Body of pancreas (tissue), 4 donors: ENCODE measurements at regions not wholly inside any gene's neighbourhood (a gene's known extent, or its start where the extent isn't known, plus 50 kb on each side); places are given as distances from the start of the nearest gene placed in this dataset.

ENCODE experiments used
- POLR2A ChIP-seq, 3 donors: fragments of 450-650 bp; IDR thresholded peaks; one replicate each; pipeline ENCODE4 v1.6.1; 2016; ENCODE audit warnings: antibody characterized with exemption in 3 of 3, mild to moderate bottlenecking in 2 of 3
- TF ChIP-seq, protein P1 (sequence below), 7 experiments: fragments of 450-650 bp in 4 of 7; fragments of 200-600 bp in 3 of 7; sonication (generic) in 3 of 7; IDR thresholded peaks; one replicate each; pipeline ENCODE4 v1.5.1; 2016 to 2019; ENCODE audit warnings: antibody characterized with exemption in 7 of 7

DNA sequence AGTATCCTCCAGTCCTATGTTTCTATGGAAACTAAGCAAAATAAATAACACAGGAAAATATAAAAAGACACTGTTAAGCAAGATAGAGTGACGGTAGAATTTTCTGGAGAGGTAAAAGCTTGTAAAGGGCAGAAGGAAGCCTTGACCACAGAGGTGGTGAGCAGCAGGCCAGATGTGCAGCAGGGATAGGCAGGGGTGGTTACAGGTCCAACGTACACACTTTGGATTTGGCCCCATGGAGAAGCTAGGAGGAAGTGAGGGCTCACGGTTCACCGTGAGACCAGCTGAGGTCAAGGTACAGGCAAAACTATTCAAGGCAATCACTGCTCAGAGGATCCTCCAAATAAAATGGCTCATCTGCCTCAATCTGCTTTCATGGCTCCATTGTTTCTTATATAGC, 242.8 kb downstream of the B3GLCT start:
- TF ChIP-seq, protein P1, sequence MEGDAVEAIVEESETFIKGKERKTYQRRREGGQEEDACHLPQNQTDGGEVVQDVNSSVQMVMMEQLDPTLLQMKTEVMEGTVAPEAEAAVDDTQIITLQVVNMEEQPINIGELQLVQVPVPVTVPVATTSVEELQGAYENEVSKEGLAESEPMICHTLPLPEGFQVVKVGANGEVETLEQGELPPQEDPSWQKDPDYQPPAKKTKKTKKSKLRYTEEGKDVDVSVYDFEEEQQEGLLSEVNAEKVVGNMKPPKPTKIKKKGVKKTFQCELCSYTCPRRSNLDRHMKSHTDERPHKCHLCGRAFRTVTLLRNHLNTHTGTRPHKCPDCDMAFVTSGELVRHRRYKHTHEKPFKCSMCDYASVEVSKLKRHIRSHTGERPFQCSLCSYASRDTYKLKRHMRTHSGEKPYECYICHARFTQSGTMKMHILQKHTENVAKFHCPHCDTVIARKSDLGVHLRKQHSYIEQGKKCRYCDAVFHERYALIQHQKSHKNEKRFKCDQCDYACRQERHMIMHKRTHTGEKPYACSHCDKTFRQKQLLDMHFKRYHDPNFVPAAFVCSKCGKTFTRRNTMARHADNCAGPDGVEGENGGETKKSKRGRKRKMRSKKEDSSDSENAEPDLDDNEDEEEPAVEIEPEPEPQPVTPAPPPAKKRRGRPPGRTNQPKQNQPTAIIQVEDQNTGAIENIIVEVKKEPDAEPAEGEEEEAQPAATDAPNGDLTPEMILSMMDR (IDR thresholded peaks at IDR 0.05), result no peak
- no peak for TF ChIP-seq POLR2A (IDR thresholded peaks at IDR 0.05)
